ELR (cell line): ENCODE measurements at regions not wholly inside any gene's neighbourhood (a gene's known extent, or its start where the extent isn't known, plus 50 kb on each side); places are given as distances from the start of the nearest gene placed in this dataset.
"Not testable (repeated sequence)": the region's sequence is repeated elsewhere in the genome, so short reads cannot be mapped to it uniquely, and the experiment has no call there.

Source experiments
- DNase-seq: peaks from one replicate; pipeline ENCODE4 v3.0.0-alpha.2; 2015; ENCODE audit warnings: low read depth

- no peak for DNase-seq
Observed at GRCh38 chr10:121335386-121335925, 262.8 kb downstream of the FGFR2 start.

- no peak for DNase-seq
Observed at GRCh38 chr10:121337427-121337826, 260.8 kb downstream of the FGFR2 start.

GRCh38 chr10:121338206-121338980 is 259.9 kb downstream of the FGFR2 start:
- no peak for DNase-seq

- no peak for DNase-seq
Observed at GRCh38 chr10:121339114-121339513, 259.1 kb downstream of the FGFR2 start.

DNA sequence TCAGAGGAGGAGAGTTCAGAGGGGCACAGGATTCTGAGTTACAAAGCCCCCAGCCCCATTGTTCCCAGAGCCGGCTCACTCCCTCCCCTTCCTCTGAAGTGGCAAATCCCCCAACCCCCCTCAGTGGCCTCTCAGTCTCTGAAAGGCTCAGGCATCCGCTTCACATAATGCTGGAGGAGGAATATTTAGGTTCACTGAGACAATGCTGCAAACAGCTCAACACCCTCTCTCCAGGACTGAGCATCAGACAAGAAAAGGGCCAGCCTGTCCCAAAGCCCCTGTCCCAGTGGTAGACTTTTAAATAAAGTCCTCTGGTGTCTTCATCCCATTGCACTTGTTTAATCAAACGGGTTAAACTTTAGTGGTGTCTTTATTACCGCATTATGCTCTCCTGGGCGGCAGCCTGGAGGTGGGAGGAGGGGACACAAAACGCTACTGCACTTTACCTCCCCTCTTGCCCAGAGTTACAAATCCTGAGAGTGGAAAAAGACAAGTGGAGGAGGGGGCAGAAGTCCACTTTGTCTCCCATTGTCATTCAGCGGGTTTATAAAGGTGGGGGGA is 257.9 kb downstream of the FGFR2 start:
- DNase-seq = no peak

GRCh38 chr10:121351540-121351939 is 246.7 kb downstream of the FGFR2 start:
- no peak for DNase-seq

DNA sequence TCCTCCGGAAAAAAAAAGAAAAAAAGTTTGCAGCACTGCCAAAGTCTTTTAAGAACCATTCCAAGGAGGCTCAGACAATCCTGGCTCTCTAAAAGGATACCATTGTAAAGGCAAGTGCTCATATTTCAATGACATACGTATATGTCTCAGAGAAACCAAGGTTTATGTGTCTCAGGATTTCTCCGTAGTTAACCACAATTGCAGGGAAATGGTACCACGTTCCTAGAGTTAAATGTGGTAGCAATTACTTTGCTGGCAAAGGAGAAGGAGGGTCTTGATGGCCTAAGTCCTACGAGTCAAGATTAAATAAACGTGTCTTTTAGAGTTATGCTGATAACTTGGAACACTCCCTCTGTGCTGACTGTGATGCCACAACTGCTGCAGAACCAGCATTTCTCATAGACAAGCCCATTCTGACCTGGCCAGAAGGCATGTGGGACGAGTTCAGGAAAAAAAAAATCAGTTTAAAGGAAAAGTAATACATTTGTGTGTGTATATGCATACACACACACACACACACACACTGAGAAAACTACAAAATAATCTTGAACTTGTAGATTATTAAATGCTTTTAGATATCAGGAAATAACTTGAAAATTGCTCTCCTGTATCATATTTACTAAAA is 245.9 kb downstream of the FGFR2 start:
- DNase-seq = no peak

- no peak for DNase-seq
Observed at GRCh38 chr10:121355161-121355560, 243.1 kb downstream of the FGFR2 start.

DNA sequence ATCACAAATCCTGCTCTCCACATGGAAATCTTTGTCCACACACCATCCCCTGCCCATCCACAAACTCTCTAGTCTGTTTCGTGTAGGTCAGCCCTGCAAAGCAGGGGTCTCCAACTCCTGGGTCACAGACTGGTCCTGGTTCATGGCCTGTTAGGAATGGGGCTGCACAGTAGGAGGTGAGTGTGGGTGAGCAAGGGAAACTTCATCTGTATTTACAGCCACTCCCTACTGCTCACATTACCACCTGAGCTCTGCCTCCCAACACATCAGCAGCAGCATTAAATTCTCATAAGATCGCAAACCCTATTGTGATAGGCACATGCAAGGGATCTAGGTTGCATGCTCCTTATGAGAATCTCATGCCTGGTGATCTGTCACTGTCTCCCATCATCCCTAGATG is 242.1 kb downstream of the FGFR2 start:
- DNase-seq = no peak

DNA sequence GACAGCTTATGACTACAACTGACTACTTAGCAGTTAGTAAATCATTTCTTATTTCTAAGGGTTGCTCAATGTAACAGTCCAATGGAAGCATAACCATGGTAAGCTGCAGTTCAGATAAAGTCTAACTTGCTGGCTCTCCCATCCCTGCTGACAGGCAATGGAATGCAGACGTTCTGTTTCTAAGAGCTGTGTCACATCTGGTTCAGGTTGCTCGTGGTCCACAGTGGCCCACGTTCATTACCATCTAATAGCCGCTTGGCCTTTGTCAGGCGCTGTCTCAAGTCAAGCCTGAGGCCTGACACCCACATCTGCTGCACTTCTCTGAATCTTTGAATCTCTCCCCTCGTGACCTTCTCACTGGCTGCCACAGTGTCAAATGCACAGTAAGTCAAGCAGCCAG is 240.8 kb downstream of the FGFR2 start:
- DNase-seq = no peak

DNA sequence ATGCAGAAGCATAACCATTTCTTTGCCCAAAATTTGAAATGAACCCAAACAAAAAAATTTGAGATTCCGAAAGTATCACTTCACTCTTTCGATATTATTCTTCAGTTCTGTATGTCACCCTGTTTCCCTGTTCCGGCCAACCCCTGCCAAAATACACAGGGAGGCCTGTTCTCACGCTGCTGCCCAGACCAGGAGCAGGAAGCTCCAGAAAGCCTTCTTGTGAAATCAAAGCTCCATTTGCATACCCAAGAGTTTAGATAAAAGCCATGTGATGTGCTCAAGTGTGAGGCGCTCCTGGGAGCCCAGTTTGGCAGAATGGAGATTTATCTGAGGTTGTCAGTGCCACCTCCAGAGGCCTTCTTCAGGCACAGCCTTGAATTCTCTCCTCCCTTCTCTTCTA is 236.2 kb downstream of the FGFR2 start:
- no peak for DNase-seq

- DNase-seq = no peak
Observed at GRCh38 chr10:121365566-121365965, 232.7 kb downstream of the FGFR2 start.

- no peak for DNase-seq
Observed at GRCh38 chr10:121368347-121369025, 229.8 kb downstream of the FGFR2 start.

DNA sequence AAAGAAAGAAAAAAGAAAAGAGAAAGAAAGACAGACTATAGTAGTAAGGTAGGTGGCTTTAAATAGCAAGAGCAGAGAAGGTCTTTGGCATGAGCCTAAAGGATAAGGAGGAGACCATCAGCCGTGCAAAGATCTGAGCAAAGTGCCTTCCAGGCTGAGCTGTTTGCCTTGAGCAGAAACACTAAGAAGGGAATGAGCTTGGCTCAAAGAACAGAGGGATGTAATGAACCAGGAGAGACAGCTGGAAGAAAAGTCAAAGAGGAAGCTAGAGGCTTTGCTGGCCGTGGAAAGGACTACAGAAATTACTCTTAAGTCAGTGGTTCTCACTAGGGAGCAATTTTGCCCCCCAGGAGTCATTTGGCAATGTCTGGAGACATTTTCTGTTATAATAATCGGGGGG is 228.6 kb downstream of the FGFR2 start:
- DNase-seq = no peak

DNA sequence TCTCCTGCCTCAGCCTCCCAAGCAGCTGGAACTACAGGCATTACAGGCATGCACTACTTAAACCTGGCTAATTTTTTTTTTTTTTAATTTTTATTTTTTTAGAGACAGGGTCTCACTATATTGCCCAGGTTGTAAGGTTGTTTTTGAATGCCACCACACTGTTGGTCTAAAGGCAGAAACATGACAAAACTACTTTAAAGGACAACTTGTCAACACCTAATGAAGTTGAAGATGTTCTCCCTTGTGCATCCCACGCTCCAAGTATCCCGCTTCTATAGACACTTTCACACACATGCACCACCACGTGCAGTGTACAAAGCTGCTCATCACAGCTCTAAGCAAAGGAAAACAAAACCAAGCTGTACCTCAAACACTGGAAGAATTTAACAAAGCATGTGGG is 226.4 kb downstream of the FGFR2 start:
- DNase-seq = no peak

- DNase-seq = no peak
Observed at GRCh38 chr10:121373411-121373810, 224.8 kb downstream of the FGFR2 start.

DNA sequence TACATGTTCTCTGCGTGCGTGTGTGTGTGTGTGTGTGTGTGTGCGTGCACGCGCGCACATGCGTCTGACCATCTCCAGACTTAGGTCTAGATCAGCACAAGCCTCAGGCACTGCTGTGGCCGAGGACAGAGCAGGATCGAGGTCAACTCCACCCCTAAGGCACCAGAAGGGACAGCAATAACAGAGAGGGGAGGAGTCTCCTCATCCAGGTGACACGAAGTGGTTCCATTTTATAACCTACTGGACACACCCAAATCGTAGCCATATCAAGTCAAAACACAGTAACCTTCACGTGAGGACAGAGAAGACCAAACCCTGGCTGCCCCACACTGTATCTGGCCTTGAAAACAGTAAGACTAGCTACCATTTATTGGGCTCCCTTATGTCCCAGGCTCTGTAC is 224.1 kb downstream of the FGFR2 start:
- DNase-seq = no peak

- no peak for DNase-seq
Observed at GRCh38 chr10:121375172-121375571, 223.1 kb downstream of the FGFR2 start.

- no peak for DNase-seq
Observed at GRCh38 chr10:121378251-121378801, 219.9 kb downstream of the FGFR2 start.

GRCh38 chr10:121379013-121379412 is 219.2 kb downstream of the FGFR2 start:
- no peak for DNase-seq

- DNase-seq = no peak
Observed at GRCh38 chr10:121380211-121380610, 218.0 kb downstream of the FGFR2 start.

GRCh38 chr10:121382029-121382520 is 216.2 kb downstream of the FGFR2 start:
- DNase-seq = not testable (repeated sequence)
